CD4-positive, alpha-beta T cell (primary cell): ENCODE measurements at regions not wholly inside any gene's neighbourhood (a gene's known extent, or its start where the extent isn't known, plus 50 kb on each side); places are given as distances from the start of the nearest gene placed in this dataset.

Experiments
- ATAC-seq: fragments of 200-7000 bp; cut with Tn5 transposase; one replicate; pipeline ENCODE4 v1.10.0; 2022; ENCODE audit warnings: mild to moderate bottlenecking; ENCODE audit not compliant: poor library complexity
- CTCF ChIA-PET: fragments of 350-600 bp; sonication (Branson Sonifier 250); formaldehyde crosslinking; loops from one replicate; lab custom pipeline; 2021; ENCODE audit warnings: antibody characterized with exemption, inconsistent platforms; lab: Charles Lee
- POLR2A ChIA-PET: fragments of 350-600 bp; sonication (Branson Sonifier 250); formaldehyde crosslinking; loops from one replicate; lab custom pipeline; 2021; ENCODE audit warnings: antibody characterized with exemption, inconsistent platforms; lab: Charles Lee
- DNase-seq, 14 experiments: peaks; one replicate each; pipeline ENCODE4 v3.0.0-alpha.2; 2013 to 2020; ENCODE audit warnings: mixed read lengths in 2 of 14
- H3K27ac ChIP-seq, 2 donors: one replicate each; pipeline versions ENCODE4 v1.5.1 to v1.7.0; 2013; ENCODE audit warnings: low read length in 2 of 2, low read depth in 1 of 2, mild to moderate bottlenecking in 1 of 2
- H3K27me3 ChIP-seq, 2 experiments: 1 replicate in 1 of 2; 2 replicates in 1 of 2; pipeline versions ENCODE4 v1.6.1 to v1.7.0; 2013; ENCODE audit warnings: low read length in 2 of 2, control low read depth in 1 of 2, mild to moderate bottlenecking in 1 of 2, moderate library complexity in 1 of 2; ENCODE audit not compliant: insufficient read depth in 2 of 2, control insufficient read depth in 1 of 2
- H3K36me3 ChIP-seq: one replicate; pipeline ENCODE4 v1.6.1; 2013; ENCODE audit warnings: low read length, control low read depth; ENCODE audit not compliant: insufficient read depth
- H3K4me1 ChIP-seq: one replicate; pipeline ENCODE4 v1.6.1; 2013; ENCODE audit warnings: low read length, control low read depth; ENCODE audit not compliant: insufficient read depth
- H3K4me3 ChIP-seq: one replicate; pipeline ENCODE4 v1.5.1; 2013; ENCODE audit warnings: mild to moderate bottlenecking, low read length, moderate library complexity
- H3K9me3 ChIP-seq, 2 experiments: 1 replicate in 1 of 2; 2 replicates in 1 of 2; pipeline versions ENCODE4 v1.6.1 to v1.7.0; 2013; ENCODE audit warnings: low read length in 2 of 2, mild to moderate bottlenecking in 2 of 2, control low read depth in 1 of 2, moderate library complexity in 1 of 2; ENCODE audit not compliant: control insufficient read depth in 1 of 2, insufficient read depth in 1 of 2
- H3K27ac Mint-ChIP-seq: one replicate; pipeline ENCODE4 v1.8.0; 2020; ENCODE audit warnings: mixed read lengths
- H3K27me3 Mint-ChIP-seq: one replicate; pipeline ENCODE4 v1.8.0; 2021; ENCODE audit warnings: mixed read lengths
- H3K36me3 Mint-ChIP-seq: one replicate; pipeline ENCODE4 v1.8.0; 2021; ENCODE audit warnings: low read depth, mixed read lengths
- H3K4me1 Mint-ChIP-seq: one replicate; pipeline ENCODE4 v1.8.0; 2021; ENCODE audit warnings: low read depth, mixed read lengths
- H3K4me3 Mint-ChIP-seq: one replicate; pipeline ENCODE4 v1.8.0; 2020; ENCODE audit warnings: mild to moderate bottlenecking, mixed read lengths
- H3K9me3 Mint-ChIP-seq: one replicate; pipeline ENCODE4 v1.8.0; 2020; ENCODE audit warnings: mixed read lengths
- intact Hi-C, 2 experiments: fragments of 100-400 bp; cut with DNase I in 1 of 2; cut with micrococcal nuclease in 1 of 2; formaldehyde crosslinking; loops; one replicate each; pipeline versions ENCODE4 v1.15.1 to v1.9.0; 2023 to 2025; cut with DNase I, micrococcal nuclease
- TF ChIP-seq, protein P1 (sequence below): fragments of 200-600 bp; IDR thresholded peaks from one replicate; pipeline ENCODE4 v1.8.0; 2022; ENCODE audit warnings: antibody characterized with exemption, mild to moderate bottlenecking

DNA sequence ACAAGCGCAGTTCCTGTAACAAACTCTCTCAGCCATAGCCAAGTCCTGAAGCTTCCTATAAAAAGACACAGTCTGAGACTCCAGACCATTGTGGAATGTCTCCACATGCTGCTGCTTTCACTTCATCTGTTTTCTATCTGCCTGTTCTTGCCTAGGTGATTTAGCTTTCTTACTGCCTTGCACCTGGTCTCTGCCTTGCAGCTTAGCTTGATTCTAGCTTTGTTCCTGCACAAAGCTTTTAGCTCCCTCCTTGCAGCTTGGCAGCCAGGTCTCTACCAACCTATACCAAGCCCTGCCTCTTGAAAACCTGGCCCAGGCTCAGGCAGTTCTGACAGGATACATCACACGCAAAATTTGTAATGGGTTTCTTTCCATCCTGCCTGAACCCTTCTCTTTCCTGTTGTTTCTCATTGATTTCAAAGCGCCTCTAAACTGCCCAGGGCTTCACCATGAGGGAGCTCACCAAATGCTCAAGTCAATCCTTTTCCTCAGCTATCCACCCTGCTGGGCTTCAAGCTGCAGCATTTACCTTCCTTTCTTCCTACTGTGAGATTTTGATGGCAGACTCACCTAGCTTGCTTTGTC is 941.3 kb upstream of the NXPH2 start:
- Histone ChIP-seq H3K27ac (no peak overlapping the region), H3K27me3 (no peaks in the 10 kb centered on the region), H3K4me3 (no peak overlapping the region), H3K9me3 (peaks cover 0 to 7% of the 10 kb centered on the region in 2 experiments), H3K36me3 (no peaks in the 10 kb centered on the region), H3K4me1 (no peaks in the 10 kb centered on the region)
- TF ChIP-seq, protein P1, sequence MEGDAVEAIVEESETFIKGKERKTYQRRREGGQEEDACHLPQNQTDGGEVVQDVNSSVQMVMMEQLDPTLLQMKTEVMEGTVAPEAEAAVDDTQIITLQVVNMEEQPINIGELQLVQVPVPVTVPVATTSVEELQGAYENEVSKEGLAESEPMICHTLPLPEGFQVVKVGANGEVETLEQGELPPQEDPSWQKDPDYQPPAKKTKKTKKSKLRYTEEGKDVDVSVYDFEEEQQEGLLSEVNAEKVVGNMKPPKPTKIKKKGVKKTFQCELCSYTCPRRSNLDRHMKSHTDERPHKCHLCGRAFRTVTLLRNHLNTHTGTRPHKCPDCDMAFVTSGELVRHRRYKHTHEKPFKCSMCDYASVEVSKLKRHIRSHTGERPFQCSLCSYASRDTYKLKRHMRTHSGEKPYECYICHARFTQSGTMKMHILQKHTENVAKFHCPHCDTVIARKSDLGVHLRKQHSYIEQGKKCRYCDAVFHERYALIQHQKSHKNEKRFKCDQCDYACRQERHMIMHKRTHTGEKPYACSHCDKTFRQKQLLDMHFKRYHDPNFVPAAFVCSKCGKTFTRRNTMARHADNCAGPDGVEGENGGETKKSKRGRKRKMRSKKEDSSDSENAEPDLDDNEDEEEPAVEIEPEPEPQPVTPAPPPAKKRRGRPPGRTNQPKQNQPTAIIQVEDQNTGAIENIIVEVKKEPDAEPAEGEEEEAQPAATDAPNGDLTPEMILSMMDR, result no peak
- Mint-ChIP-seq H3K4me1 (no peaks in the 10 kb centered on the region), H3K4me3 (no peak overlapping the region), H3K9me3 (peaks cover 14% of the 10 kb centered on the region), H3K36me3 (no peaks in the 10 kb centered on the region), H3K27ac (no peak overlapping the region), H3K27me3 (no peaks in the 10 kb centered on the region)
- intact Hi-C loops, result no loop called here
- DNase-seq, result no peak
- CTCF ChIA-PET, result no interaction called here
- POLR2A ChIA-PET, result no interaction called here
- no peak for ATAC-seq

GRCh38 chr2:139720056-139720455 is 939.9 kb upstream of the NXPH2 start:
- no peak overlapping the region for H3K4me3 ChIP-seq
- ChIA-PET CTCF (no interaction called here), POLR2A (no interaction called here)
- no peaks in the 10 kb centered on the region for H3K27me3 Mint-ChIP-seq
- H3K36me3 Mint-ChIP-seq, result no peaks in the 10 kb centered on the region
- DNase-seq, result no peak
- H3K9me3 ChIP-seq, result peaks cover 0 to 9% of the 10 kb centered on the region in 2 experiments
- H3K4me1 Mint-ChIP-seq, result no peaks in the 10 kb centered on the region
- H3K9me3 Mint-ChIP-seq, result peaks cover 18% of the 10 kb centered on the region
- TF ChIP-seq, protein P1, result no peak
- no peaks in the 10 kb centered on the region for H3K27me3 ChIP-seq
- no peaks in the 10 kb centered on the region for H3K4me1 ChIP-seq
- no peak overlapping the region for H3K27ac ChIP-seq
- no peak overlapping the region for H3K4me3 Mint-ChIP-seq
- no peaks in the 10 kb centered on the region for H3K36me3 ChIP-seq
- intact Hi-C loops, result no loop called here
- ATAC-seq, result no peak
- no peak overlapping the region for H3K27ac Mint-ChIP-seq

DNA sequence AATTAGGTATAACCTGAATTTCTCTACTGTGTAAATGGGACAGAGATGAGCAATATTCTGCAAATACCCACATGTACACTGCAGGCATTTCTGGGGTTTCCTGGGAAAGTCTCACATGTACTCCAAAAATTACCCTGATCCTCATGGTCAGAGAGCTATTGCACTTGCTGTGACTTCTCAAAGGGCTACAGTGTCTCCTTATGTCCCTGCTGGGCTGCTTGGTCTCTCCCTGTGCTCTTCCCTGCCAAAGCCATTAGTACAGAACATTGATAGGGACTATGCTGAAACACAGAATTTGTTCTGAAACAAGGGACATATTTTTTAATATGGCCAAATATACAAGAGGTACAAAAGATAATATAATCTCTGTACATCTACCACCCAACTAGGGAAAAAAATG is 924.4 kb upstream of the NXPH2 start:
- H3K9me3 ChIP-seq, result no peaks in the 10 kb centered on the region
- DNase-seq (no peak), ATAC-seq (no peak)
- no peaks in the 10 kb centered on the region for H3K36me3 ChIP-seq
- peaks cover 5% of the 10 kb centered on the region for H3K9me3 Mint-ChIP-seq
- no peaks in the 10 kb centered on the region for H3K36me3 Mint-ChIP-seq
- H3K4me3 ChIP-seq, result no peak overlapping the region
- intact Hi-C loops, result no loop called here
- POLR2A ChIA-PET, result no interaction called here
- no peak overlapping the region for H3K27ac Mint-ChIP-seq
- TF ChIP-seq, protein P1, result no peak
- no peaks in the 10 kb centered on the region for H3K27me3 Mint-ChIP-seq
- no peaks in the 10 kb centered on the region for H3K27me3 ChIP-seq
- H3K4me3 Mint-ChIP-seq, result no peak overlapping the region
- no peaks in the 10 kb centered on the region for H3K4me1 Mint-ChIP-seq
- CTCF ChIA-PET, result no interaction called here
- H3K4me1 ChIP-seq, result no peaks in the 10 kb centered on the region
- no peak overlapping the region for H3K27ac ChIP-seq
